Fibroblast of villous mesenchyme (primary cell): ENCODE measurements at regions not wholly inside any gene's neighbourhood (a gene's known extent, or its start where the extent isn't known, plus 50 kb on each side); places are given as distances from the start of the nearest gene placed in this dataset.

ENCODE experiments used
- DNase-seq: peaks from one replicate; pipeline ENCODE4 v3.0.0-alpha.2; 2010; ENCODE audit warnings: low read depth
- H3K4me3 ChIP-seq: 2 replicates; pipeline ENCODE4 v1.5.1; 2011; ENCODE audit warnings: low read depth, mild to moderate bottlenecking, low read length
- CTCF ChIP-seq: IDR thresholded peaks from 2 replicates; pipeline ENCODE4 v1.5.1; 2012; ENCODE audit warnings: low read depth, mild to moderate bottlenecking, low read length; ENCODE audit not compliant: insufficient read depth

GRCh38 chr2:2765176-2765800 is 434.2 kb upstream of the MYT1L start:
- DNase-seq = no peak
- no peak for TF ChIP-seq CTCF
- H3K4me3 ChIP-seq = no peak overlapping the region

- DNase-seq = no peak
- no peak overlapping the region for H3K4me3 ChIP-seq
- TF ChIP-seq CTCF = no peak
Observed at GRCh38 chr2:2764739-2765138, 433.7 kb upstream of the MYT1L start.

GRCh38 chr2:2764001-2764355 is 432.9 kb upstream of the MYT1L start:
- DNase-seq = no peak
- no peak overlapping the region for H3K4me3 ChIP-seq
- TF ChIP-seq CTCF = no peak

- no peak overlapping the region for H3K4me3 ChIP-seq
- TF ChIP-seq CTCF = no peak
- DNase-seq = no peak
Observed at GRCh38 chr2:2763351-2764000, 432.4 kb upstream of the MYT1L start.

- TF ChIP-seq CTCF = no peak
Observed at GRCh38 chr2:2762913-2763312, 431.8 kb upstream of the MYT1L start.

GRCh38 chr2:2762166-2762908 is 431.3 kb upstream of the MYT1L start:
- TF ChIP-seq CTCF = no peak
- DNase-seq = no peak
- no peak overlapping the region for H3K4me3 ChIP-seq

More at GRCh38 chr2:2762913-2763312, 431.8 kb upstream of the MYT1L start:
- DNase-seq = no peak
- H3K4me3 ChIP-seq = no peak overlapping the region
